ENCODE measurements at regions not wholly inside any gene's neighbourhood (a gene's known extent, or its start where the extent isn't known, plus 50 kb on each side); places are given as distances from the start of the nearest gene placed in this dataset.

- TF ChIP-seq CSRNP3 (CRISPR knock-in tag; IDR thresholded peaks at IDR 0.05), result no peak
- TF ChIP-seq ARNTL (CRISPR knock-in tag; IDR thresholded peaks at IDR 0.05; ENCODE audit: borderline replicate concordance, low read depth), result no peak
- no peak for TF ChIP-seq ZFP30 (CRISPR knock-in tag; IDR thresholded peaks at IDR 0.05)
- TF ChIP-seq ISL1 (CRISPR knock-in tag; IDR thresholded peaks at IDR 0.05), result no peak
- TF ChIP-seq PATZ1 (CRISPR knock-in tag; IDR thresholded peaks at IDR 0.05; ENCODE audit: borderline replicate concordance), result no peak
- no peak for TF ChIP-seq CSDC2 (CRISPR knock-in tag; IDR thresholded peaks at IDR 0.05)
- TF ChIP-seq ZFP3 (CRISPR knock-in tag; IDR thresholded peaks at IDR 0.05), result no peak
- no peak for TF ChIP-seq GLIS3 (CRISPR knock-in tag; IDR thresholded peaks at IDR 0.05)
Measured at GRCh38 chr17:33922971-33923370, 332.1 kb upstream of the CCL2 start.
